Sigmoid colon (tissue), 6 donors: ENCODE measurements at regions not wholly inside any gene's neighbourhood (a gene's known extent, or its start where the extent isn't known, plus 50 kb on each side); places are given as distances from the start of the nearest gene placed in this dataset.

Experiments used
- DNase-seq: peaks from one replicate; pipeline ENCODE4 v3.0.0-alpha.2; 2019
- H3K27ac ChIP-seq, 4 donors: fragments of 200-600 bp; sonication (generic); one replicate each; pipeline ENCODE4 v1.5.1; 2016 to 2019; ENCODE audit warnings: mild to moderate bottlenecking in 1 of 4
- H3K27me3 ChIP-seq, 3 donors: fragments of 200-600 bp; sonication (generic); one replicate each; pipeline ENCODE4 v1.5.1; 2019; ENCODE audit warnings: mild to moderate bottlenecking in 1 of 3
- H3K36me3 ChIP-seq, 4 donors: fragments of 200-600 bp; sonication (generic); one replicate each; pipeline ENCODE4 v1.5.1; 2016 to 2019
- H3K4me1 ChIP-seq, 4 donors: fragments of 200-600 bp; sonication (generic); one replicate each; pipeline ENCODE4 v1.5.1; 2017 to 2019
- H3K4me3 ChIP-seq, 4 donors: fragments of 200-600 bp; sonication (generic); one replicate each; pipeline ENCODE4 v1.5.1; 2017 to 2019; ENCODE audit warnings: mild to moderate bottlenecking in 2 of 4, moderate library complexity in 1 of 4
- H3K9me3 ChIP-seq, 4 donors: fragments of 200-600 bp in 3 of 4; sonication (generic) in 3 of 4; one replicate each; pipeline versions ENCODE4 v1.5.1 to v1.6.1; 2013 to 2019
- EP300 ChIP-seq, 4 donors: sonication (generic); formaldehyde crosslinking; IDR thresholded peaks; one replicate each; pipeline ENCODE4 v1.6.1; 2017; ENCODE audit warnings: antibody characterized with exemption in 4 of 4
- POLR2A ChIP-seq, 2 donors: fragments of 450-650 bp; IDR thresholded peaks; one replicate each; pipeline ENCODE4 v1.6.1; 2016; ENCODE audit warnings: antibody characterized with exemption in 2 of 2, mild to moderate bottlenecking in 2 of 2, moderate library complexity in 2 of 2
- POLR2AphosphoS5 ChIP-seq, 4 donors: sonication (generic); formaldehyde crosslinking; IDR thresholded peaks; one replicate each; pipeline ENCODE4 v1.6.1; 2017; ENCODE audit warnings: antibody characterized with exemption in 4 of 4
- WGBS, 2 donors: extraction: QIAGEN DNeasy Blood & Tissue Kit; methylation state at CpG; one replicate each; pipeline ENCODE4 v1.1.7; 2013; 5-methylcytosine and 5-hydroxymethylcytosine counted together
- intact Hi-C: fragments of 100-400 bp; cut with DNase I; formaldehyde crosslinking; loops from one replicate; pipeline ENCODE4 v1.15.1; 2023
- TF ChIP-seq, protein P1 (sequence below), 4 experiments: fragments of 450-650 bp in 3 of 4; fragments of 200-600 bp in 1 of 4; IDR thresholded peaks; one replicate each; pipeline ENCODE4 v1.5.1; 2016 to 2019; ENCODE audit warnings: antibody characterized with exemption in 4 of 4, mild to moderate bottlenecking in 3 of 4, moderate library complexity in 2 of 4
- donor health status: healthy with polysubstance abuse.
- donor health status: healthy.

DNA sequence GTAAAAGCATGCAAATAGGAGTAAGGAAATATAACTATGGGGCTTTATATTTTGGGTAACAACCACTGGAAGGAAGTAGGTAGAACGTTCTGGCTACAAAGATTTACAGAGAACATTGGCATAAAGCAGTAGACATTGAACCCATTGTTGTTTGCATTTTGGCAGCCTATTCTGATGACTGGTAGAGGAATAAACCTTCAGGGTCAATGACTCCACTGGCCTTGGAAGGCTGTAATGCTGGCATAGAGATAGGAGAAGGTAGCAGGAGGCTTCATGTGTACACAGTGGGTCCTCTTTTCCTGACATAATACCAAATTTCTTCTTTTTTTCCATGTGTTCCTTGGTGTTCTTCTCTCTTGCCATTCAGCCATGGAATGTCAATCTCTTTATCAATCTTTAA is 462.8 kb upstream of the ZNF462 start:
- WGBS, 2 donors = 10 to 45% methylated on average over 1 of the region's 1 CpG
- H3K4me3 ChIP-seq = no peak overlapping the region
- no peaks in the 10 kb centered on the region for H3K9me3 ChIP-seq
- no peaks in the 10 kb centered on the region for H3K36me3 ChIP-seq
- no peaks in the 10 kb centered on the region for H3K27me3 ChIP-seq
- DNase-seq = no peak
- TF ChIP-seq EP300 (IDR thresholded peaks at IDR 0.05) (no peak), POLR2AphosphoS5 (IDR thresholded peaks at IDR 0.05) (no peak), POLR2A (IDR thresholded peaks at IDR 0.05) (no peak)
- H3K27ac ChIP-seq = no peak overlapping the region
- intact Hi-C loops = no loop called here
- no peaks in the 10 kb centered on the region for H3K4me1 ChIP-seq

DNA sequence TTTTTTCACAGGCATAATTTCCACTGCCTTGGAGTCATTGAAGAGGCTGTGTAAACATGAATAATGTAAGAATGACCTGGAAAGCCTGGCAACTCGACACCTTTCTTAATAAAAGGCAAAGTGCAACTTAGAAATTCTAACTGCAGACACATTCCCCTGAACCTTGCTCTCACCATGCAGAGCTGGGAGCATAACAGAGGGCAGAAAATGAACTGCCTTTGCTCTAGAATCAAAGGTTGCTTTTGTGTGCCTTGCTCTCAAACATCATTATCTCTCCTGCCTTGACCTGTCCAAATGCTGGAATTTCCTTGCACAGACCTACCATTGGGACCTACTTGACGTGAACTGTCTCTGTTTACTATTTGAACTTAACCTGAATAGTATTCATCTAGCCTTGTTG is 462.0 kb upstream of the ZNF462 start:
- Histone ChIP-seq H3K27ac (no peak overlapping the region), H3K4me1 (no peaks in the 10 kb centered on the region), H3K9me3 (no peaks in the 10 kb centered on the region), H3K36me3 (no peaks in the 10 kb centered on the region), H3K4me3 (no peak overlapping the region), H3K27me3 (no peaks in the 10 kb centered on the region)
- WGBS, 2 donors = 27 to 68% methylated on average over 2 of the region's 2 CpGs
- no peak for TF ChIP-seq POLR2AphosphoS5 (IDR thresholded peaks at IDR 0.05)
- no peak for TF ChIP-seq EP300 (IDR thresholded peaks at IDR 0.05)
- TF ChIP-seq POLR2A (IDR thresholded peaks at IDR 0.05) = no peak
- TF ChIP-seq, protein P1, sequence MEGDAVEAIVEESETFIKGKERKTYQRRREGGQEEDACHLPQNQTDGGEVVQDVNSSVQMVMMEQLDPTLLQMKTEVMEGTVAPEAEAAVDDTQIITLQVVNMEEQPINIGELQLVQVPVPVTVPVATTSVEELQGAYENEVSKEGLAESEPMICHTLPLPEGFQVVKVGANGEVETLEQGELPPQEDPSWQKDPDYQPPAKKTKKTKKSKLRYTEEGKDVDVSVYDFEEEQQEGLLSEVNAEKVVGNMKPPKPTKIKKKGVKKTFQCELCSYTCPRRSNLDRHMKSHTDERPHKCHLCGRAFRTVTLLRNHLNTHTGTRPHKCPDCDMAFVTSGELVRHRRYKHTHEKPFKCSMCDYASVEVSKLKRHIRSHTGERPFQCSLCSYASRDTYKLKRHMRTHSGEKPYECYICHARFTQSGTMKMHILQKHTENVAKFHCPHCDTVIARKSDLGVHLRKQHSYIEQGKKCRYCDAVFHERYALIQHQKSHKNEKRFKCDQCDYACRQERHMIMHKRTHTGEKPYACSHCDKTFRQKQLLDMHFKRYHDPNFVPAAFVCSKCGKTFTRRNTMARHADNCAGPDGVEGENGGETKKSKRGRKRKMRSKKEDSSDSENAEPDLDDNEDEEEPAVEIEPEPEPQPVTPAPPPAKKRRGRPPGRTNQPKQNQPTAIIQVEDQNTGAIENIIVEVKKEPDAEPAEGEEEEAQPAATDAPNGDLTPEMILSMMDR (IDR thresholded peaks at IDR 0.05) = no peak
- DNase-seq = no peak
- intact Hi-C loops = no loop called here

DNA sequence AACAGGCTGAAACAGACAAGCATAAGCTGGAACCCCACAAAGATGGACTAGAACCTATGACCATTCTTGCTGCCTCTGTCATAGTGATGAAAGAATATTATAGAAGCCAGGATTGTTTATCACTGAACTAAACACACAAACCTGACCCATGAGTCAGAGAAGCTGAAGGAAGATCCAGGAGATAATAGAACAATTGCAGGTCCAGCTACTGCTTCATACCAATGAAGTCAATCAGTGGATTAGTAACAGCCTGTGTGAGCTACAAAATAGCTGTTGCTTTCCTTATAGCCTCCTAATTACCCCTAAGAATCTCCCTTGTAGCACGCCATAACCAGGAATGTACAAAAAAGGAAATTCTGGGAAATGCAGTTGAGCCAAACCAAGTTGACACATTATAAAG is 459.9 kb upstream of the ZNF462 start:
- no peak overlapping the region for H3K4me3 ChIP-seq
- H3K4me1 ChIP-seq = no peaks in the 10 kb centered on the region
- intact Hi-C loops = no loop called here
- DNase-seq = no peak
- TF ChIP-seq POLR2A (IDR thresholded peaks at IDR 0.05) (no peak), POLR2AphosphoS5 (IDR thresholded peaks at IDR 0.05) (no peak), EP300 (IDR thresholded peaks at IDR 0.05) (no peak)
- TF ChIP-seq, protein P1 (IDR thresholded peaks at IDR 0.05) = no peak
- no peaks in the 10 kb centered on the region for H3K36me3 ChIP-seq
- WGBS, 2 donors = 82 to 87% methylated on average over 1 of the region's 1 CpG
- no peaks in the 10 kb centered on the region for H3K27me3 ChIP-seq
- H3K9me3 ChIP-seq = no peaks in the 10 kb centered on the region
- H3K27ac ChIP-seq = no peak overlapping the region

DNA sequence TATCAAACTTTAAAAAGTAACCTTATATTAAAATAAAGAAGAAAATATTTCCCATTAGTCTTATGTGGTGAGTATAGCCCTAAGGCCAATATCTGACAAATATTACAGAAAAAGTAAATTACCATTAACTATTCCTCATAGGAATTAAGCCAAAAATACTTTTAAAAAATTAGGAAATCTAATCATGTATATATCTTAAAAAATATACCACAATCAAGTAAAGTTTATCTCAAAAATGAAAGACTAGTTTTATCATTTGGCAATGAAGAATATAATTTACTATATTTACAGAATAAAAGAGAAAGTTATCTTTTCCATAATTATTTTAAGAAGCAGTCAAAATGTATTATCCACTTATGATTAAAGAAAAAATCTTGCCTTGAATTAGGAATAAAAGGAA is 458.8 kb upstream of the ZNF462 start:
- H3K9me3 ChIP-seq = no peaks in the 10 kb centered on the region
- DNase-seq = no peak
- H3K4me1 ChIP-seq = no peaks in the 10 kb centered on the region
- no peak overlapping the region for H3K4me3 ChIP-seq
- H3K27me3 ChIP-seq = no peaks in the 10 kb centered on the region
- TF ChIP-seq EP300 (IDR thresholded peaks at IDR 0.05) (no peak), POLR2A (IDR thresholded peaks at IDR 0.05) (no peak), POLR2AphosphoS5 (IDR thresholded peaks at IDR 0.05) (no peak)
- TF ChIP-seq, protein P1 (IDR thresholded peaks at IDR 0.05) = no peak
- H3K27ac ChIP-seq = no peak overlapping the region
- H3K36me3 ChIP-seq = no peaks in the 10 kb centered on the region
- intact Hi-C loops = no loop called here

DNA sequence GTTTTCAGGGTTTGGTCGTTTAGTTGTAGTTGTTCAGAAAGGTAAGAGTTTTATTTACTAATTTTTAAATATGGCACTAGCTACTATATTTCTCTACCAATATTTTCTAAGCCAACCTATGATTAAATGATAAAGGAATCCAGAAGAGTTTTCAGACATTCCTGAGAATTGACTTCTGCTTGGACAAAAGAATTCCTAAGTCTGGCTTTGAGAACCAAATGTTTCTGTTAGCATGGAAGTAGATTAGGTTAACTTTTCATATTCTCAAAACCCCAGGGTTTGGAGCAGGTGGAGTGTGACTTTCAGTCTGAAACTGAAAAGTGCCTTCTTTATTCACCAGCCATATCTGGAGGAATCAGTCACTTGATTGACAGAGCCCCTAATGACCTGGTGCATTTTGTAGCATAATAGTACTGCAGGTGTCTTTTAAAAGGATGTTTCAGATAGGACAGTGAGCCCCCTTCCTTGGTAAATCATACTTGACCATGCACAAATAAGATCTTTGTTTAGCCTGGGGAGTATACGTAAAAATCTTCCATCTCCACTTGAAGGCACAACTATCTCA is 457.0 kb upstream of the ZNF462 start:
- Histone ChIP-seq H3K9me3 (no peaks in the 10 kb centered on the region), H3K4me1 (no peaks in the 10 kb centered on the region), H3K36me3 (no peaks in the 10 kb centered on the region), H3K4me3 (no peak overlapping the region), H3K27me3 (no peaks in the 10 kb centered on the region), H3K27ac (no peak overlapping the region)
- WGBS, 2 donors = 71 to 75% methylated on average over 2 of the region's 2 CpGs
- intact Hi-C loops = no loop called here
- TF ChIP-seq, protein P1 (IDR thresholded peaks at IDR 0.05) = no peak
- TF ChIP-seq EP300 (IDR thresholded peaks at IDR 0.05) (no peak), POLR2AphosphoS5 (IDR thresholded peaks at IDR 0.05) (no peak)
- no peak for DNase-seq
